ENCODE measurements at regions not wholly inside any gene's neighbourhood (a gene's known extent, or its start where the extent isn't known, plus 50 kb on each side); places are given as distances from the start of the nearest gene placed in this dataset.
"Not testable (repeated sequence)": the region's sequence is repeated elsewhere in the genome, so short reads cannot be mapped to it uniquely, and the experiment has no call there.

DNA sequence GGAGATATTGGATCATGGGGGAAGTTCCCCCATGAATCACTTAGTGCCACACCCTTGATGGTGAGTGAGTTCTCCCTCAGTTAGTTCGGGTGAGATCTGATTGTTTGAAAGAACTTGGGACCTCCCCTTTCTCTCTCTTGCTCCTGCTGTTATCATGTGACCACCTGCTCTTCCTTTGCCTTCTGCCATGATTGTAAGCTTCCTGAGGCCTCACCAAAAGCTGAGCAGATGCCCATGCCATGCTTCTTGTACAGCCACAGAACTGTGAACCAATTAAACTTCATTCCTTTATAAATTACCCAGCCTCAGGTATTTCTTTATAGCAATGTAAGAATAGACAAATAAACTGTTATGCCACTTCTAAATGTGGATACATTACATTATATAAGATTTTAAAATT is 686.7 kb upstream of the MARCKS start:
- no peak for DNase-seq

DNA sequence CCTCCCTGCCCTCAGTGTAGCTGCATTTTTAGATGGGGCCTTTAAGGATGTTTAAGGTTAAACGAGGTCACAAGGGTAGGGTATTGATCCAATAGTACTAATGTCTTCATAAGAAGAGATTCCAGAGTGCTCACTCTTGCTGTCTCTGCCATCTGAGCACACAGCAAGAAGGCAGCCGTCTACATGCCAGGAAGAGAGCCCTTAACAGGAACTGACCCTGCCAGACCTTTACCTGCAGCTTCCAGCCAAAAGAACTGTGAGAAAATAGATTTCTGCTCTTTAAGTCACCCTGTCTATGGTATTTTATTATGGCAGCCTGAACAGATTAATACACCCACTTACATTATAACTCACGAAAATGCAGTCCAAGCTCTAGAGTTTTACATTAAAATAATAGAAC is 685.3 kb upstream of the MARCKS start:
- no peak for DNase-seq

DNA sequence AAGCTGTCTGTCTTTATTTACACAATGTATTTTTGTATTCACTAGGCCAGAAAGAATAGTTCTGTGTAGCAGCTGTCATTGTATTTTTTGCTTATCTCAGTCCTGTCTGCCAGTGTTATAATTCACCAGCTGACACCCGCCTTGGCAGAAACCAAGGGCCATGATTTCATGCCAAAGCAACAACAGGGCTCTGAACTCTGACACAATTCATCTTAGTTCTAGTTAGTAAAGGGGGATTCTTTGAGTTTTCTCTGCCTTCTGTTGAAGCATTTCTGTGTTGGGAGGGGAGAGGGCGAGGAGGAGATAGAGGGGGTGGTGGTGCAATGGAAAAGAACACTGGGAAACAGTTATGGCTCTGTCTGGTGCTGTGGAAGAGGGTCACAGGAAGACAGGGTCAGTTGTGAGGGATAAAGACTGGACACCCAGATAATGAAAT is 684.6 kb upstream of the MARCKS start:
- no peak for DNase-seq

DNA sequence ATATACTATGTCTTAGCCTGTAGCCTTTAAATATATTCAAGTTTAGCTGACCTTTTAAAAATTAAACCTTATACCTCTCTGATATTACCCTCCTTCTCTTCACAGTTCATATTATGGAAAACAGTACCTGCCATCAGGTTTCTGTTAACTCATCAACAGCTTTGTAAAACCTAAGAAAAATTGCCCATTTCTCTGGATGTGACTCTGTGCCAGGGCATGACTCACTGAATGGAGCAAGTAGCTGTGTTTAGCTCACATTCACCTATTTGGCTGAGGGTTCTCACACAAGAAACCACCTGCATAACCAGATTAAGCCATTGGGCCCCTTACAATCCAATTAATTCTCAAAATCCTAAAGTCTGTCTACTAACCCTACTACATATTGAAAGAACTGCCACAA is 678.8 kb upstream of the MARCKS start:
- no peak for DNase-seq

DNA sequence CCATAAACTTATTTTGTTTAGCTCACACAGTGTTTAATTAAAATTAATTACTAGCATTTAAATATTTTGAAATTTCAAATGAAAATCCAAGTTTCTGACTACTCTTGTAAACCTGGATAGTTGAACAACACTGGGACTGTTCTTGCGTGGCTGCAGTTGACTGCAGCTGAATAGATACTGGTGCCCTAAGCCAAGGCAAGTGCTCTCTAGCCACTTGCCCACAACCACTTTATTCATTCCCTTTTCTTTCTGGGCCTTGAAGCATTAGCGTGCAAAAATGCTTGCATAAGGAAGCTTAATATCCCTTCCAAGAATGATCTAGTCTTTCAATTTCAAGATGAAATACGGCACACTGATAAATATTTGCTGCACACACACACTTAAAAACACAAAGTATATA is 676.0 kb upstream of the MARCKS start:
- DNase-seq: no peak

DNA sequence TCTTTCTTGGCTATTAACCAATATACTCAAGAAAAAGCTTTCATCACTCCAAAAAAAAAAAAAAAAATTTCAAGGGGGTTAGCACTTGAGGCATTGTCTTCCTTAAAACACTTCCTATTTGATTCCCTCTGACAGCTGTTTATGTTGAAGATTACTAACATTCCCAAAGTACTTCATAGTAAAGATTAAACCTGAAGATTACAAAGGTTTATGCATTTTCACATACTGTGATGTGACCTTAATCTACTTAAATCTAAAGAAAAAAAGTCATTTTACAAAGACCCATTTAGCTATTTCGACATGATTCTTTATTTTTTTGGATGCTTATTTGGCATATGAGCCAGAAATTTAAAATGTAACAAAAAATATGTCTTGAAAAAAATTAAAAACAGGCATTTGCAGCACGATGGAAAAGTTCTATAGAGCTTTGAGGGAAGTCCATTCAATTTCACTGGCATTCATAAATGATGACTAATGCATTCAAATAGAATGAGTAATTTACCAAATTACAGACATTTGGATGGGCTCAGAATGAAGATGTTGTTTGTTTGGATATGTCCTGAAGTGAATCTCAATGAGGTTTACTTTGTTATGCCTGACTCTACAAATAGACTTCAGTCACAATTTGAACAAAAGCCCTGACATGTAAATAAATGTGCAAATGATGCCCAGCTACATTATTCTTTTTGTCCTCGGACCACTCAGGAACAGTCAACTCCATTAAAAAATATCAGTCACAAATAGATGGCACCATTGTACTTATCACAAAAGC is 674.6 kb upstream of the MARCKS start:
- peak; percentile 88 for DNase-seq

DNA sequence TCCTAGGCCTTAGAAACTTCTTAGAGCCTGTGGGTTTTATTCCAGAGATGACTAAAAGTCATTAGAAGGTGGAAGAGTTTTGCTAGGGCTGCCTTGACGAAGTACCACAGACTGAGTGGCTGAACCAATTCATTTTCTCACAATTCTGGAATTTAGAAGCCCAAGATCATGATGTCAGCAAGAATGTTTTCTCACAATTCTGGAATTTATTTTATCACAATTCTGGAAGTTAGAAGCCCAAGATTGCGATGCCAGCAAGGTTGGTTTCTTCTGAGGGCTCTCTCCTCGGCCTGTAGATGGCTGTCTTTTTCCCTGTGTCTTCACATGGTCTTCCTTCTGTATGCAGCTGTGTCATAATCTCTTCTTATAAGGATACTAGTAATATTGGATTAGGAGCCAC is 672.9 kb upstream of the MARCKS start:
- peak; percentile 72 for DNase-seq

DNA sequence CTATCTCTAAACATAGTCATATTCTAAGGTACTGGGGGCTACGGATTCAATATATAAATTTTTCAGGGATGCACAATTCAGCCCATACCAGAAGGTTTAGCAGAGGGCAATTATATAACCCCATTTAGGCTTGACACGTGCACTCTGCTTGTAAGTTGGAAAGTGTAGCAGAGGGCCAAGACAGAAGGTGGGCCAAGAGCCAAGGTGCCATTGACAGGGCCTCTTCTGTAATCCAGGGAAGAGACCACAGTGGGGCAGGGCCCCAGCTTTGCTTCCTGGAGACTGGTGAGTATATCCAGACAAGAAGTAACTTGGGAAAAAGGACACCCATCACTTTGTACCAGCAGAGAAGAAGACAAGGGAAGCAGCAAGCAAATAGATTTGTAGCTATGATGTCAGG is 672.4 kb upstream of the MARCKS start:
- DNase-seq: no peak

DNA sequence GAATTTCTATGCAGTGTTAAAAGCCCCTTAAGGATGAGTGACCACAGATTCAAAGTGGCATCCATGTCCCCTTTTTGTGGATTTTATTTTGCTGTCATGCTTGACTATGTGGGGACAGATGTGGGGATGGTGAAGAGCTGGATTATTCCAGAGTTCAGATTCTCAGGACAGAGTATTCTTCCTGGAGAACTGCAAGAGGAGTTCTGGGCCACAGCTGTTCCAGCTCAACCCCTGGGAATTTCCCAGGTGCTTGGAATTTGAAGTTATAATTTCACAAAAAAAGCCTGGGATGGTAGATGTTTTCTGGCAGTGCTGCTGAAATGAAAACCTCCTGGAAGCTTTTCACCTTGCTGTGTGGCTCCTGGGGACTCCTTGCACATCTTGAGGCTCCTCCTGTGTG is 671.8 kb upstream of the MARCKS start:
- DNase-seq: no peak

DNA sequence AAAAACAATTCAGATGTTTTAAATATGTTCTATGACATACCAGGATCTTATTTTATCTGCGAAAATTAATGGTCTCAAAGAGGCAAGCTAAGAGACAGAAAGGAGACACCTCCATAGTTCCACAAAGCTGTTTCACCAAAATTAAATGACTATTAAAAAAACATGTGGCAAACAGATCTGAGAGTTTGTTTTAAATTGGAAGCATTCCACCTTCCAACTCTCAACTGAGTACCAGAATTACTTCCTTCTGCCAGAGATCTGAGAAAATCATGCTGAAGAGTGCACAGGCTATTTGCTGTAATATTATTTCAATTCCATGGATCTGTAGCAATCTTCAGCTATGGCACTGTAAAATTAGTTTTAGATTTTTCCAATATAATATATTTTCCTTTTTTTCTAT is 669.5 kb upstream of the MARCKS start:
- DNase-seq: no peak

DNA sequence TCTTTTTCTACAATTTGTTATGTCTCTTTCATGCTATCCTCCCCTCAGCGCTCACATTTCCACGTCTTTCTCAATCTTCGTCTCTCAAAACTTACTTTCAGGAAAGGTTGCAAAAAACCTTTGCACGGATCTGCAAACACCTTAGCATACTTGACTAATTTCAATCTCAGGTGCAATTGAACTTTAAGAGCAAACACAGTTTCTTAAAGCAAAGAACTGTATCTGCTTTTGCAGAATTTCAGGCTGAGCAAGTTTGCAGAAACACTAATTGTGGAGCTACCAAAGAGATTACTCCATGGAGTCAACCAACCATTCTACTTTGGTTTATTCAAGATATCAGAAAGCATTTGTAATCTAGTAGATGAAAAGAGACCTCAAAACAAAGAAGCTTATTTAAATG is 668.2 kb upstream of the MARCKS start:
- DNase-seq: no peak

DNA sequence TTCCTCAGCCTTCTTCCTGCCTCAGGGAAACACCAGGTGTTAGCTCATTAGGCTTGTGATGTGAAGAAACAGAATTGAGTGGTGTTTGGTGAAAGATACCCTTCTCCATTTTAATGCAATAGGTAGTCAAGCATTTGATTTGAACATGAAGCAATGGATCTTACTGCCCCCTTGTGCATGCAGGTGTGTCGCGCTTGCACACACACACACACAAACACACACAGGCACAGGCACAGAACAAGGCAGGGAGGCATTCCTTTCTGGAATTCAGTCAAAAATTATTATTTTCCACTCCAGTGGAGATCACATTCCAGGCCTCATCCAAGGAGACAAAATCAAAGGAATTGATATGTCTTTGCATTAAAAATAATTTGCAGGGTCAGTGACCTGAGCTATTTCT is 667.0 kb upstream of the MARCKS start:
- DNase-seq: no peak

DNA sequence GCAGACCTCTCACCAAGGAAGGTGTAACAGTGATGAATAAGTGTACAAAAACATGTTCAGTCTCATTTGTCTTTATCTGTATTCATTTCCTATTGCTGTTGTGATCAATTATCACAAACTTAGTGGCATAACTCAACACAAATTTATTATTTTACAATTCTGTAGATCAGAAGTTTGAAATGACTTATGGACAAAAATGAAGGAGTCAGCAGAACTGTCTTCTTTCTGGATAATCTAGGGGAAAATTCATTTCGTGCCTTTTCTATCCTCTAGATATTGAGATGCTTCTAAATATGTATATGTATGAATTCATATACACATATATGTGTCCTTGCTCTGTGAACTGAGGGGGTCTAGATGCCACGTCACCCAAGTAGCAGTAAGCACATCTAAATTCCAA is 663.1 kb upstream of the MARCKS start:
- DNase-seq: no peak

DNA sequence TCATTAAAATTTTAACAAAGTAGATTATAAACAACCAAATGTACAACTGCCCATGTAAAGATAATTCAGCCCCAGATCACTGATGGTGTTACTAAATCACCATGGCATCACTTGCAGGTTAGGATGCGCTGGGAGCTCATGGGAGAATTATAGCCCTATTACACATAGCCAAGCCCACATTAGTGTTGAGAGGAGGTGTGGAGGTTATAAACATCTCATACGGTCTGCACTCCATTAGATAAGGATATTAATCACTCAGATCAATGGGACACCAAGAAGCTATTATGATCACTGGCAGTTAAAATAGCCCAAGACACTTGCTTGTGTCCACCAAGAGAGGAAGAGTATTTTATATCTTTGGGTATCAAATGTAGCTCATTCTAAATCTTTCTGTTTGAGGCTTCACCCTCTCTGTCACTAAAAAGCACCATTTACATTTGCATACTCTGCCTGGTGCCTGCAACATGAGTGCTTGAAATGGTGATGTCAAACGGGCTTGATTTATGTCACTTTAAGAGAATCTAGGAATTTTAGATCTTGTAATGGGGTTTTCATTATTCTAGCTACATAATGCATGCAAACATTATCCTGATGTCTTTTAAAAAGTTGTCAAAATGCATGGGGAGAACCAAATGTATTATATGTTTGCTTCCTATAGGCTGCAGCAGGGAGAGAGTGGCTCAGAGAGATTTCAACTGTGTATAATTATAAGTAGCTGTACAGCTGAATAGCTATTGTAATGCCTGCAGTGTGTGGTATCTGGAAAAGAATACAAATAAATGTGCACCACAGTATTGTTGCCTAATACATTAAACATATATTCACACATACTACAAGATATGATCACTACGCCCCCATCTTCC is 654.1 kb upstream of the MARCKS start:
- no peak for DNase-seq

DNA sequence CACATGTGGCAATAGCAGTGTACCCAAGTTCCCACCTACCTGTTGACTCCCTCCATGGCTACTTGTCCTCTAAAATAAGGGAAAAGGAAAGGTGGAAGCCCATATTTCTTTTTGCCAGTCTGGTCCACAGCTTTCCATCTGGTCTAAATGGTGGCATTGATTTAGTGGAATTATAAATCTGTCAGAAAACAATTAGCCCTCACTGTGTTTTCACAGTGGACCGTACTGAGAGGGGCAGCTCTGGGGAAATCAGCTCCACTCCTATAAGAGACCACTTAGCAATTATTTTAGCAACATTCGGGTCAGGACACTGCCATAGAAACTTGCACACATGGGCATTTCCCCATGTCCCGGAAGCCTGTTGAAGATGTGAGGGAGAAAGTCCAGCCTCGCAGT is 653.4 kb upstream of the MARCKS start:
- no peak for DNase-seq

DNA sequence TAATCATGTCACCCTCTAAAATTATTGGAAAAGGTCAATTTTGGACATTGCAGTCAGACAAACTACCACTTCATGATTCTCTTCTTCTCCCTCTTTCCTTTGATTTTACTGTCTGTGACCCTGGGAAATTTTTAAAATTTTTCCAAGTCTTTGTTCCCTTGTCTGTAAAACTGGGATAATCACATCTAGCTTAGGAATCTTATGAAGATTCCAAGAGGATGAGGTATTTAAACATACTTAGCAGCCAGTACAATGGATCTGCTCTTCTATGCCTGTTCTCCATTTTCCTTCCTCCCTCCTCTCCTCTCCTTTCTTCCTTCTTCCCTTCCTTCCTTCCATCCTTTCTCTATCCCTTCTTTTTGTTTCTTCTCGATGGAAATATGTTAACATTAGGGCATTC is 651.6 kb upstream of the MARCKS start:
- DNase-seq: no peak

DNA sequence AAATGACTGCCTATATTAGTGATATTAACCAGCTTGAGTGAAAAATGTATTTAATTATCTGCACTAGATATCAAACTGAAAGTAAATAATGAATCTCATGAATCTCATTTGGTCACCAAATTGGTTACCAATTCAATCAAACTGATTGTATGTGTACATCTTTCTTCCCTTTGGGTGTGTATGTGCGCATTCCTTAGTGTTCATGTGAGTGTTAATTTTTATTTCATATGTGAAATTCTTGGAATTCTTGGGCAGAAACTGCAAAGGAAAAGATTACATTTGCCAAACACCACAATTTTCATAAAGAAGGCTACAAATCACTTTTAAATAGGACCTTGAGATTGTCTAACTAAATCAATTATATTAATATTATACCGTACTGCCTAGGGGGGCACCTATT is 648.4 kb upstream of the MARCKS start:
- DNase-seq: no peak

DNA sequence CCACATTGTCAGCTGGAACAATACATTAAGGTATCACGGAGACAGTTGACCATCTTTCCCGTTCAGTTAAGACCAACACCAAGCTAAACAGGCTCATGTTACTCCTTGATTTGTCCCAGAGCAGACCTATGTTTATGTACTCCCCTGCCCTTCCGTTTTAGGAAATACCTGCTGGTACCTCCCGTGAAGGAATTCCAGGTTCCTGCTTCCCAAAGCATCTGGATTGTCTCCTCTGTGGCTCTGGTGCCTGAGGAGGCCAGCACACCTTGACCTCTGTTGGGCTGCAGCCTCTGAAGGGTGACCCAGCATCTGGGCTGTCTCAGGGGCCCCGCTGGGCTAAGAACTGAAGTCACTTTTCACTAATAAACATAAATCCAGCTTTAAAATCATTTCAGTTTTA is 647.8 kb upstream of the MARCKS start:
- DNase-seq: no peak

DNA sequence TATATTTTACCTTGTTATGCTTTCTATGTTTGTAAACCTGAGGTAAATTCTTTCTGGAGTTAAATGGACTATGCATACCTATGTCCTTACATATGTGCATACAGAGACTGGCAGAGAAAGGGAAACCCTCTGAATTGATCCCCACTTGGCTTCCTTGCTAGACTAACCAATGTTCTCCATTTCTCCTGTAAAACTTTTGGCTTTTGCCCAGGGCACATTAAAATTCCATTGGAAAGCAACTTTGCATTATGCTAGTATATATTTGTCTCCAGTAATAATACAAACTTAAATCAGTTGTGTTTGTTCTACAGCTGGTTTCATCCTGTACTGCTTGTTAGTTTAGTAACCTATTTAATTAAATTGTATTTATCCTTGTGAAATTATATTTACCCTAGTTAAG is 646.0 kb upstream of the MARCKS start:
- no peak for DNase-seq

DNA sequence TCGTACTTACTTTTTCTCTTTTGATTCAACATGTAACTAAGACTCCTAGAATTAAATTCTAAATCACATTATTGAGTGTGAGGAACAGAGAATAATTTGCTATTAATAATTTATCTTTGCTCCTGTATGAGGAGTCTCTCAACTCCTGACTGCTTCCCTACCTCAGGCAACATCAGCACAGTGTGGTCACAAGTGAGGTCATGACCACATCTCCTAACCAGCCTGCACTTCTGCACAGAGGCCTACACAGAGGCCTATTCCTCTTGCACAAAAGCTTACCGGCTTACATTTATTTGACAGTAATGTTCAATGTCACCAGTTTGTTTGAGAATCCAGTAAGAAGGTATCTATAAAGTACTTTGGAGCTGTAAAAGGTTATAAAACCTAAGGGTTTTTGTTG is 637.4 kb upstream of the MARCKS start:
- no peak for DNase-seq

DNA sequence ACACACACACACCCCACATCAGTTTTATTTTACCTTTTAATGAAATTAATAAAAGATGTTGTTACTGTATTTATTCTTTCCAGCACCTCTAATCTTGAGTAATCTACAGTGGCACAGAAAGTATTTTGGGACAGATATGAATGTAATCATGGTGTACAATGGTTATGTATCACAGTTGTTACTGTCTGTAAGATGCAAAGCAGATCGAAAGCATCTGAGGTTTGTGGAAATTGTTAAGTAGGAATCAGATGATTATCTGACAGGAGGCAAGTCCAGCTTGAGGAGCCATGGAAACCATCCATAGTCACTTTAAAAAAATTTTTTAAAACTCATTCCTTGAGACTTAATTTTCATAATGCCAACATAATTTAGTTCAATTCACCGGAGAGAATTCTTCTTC is 636.3 kb upstream of the MARCKS start:
- DNase-seq: no peak

DNA sequence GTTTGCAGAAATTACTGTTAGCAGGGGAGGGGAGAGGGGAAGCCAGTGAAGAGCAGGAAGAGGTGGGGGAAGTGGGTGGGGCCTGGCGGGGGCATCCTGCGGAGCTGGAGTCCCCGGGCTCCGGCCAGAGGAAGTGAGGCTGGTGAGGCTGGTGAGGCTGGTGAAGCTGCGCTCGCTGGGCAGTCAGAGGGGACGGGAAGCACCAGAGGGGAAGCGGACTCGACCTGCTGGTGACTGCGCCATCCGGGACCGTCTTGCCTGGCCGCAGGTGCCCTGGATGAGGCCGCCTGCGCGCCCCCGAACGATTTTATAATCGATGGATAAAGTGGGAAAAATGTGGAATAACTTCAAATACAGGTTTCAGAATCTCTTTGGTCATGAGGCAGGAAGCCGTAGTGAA is 635.3 kb upstream of the MARCKS start:
- no peak for DNase-seq

DNA sequence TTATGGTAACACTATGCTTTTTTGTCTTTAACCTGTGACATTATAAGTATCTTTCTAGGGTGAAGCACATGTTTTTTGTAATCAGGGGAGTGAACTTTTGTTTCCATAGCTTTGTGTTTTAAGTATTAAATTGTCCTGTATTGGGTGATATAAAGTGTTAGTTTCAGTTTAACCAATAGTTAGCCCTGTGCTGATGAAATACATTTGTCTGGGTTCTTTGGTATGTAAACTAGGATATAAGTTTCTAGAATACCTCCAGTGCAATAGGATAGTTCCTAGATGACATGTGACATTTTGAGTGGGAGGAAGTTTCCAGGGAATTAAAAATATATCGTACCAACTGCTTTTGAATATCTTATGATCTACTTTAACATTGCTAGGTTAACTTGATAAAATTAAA is 611.0 kb upstream of the MARCKS start:
- no peak for DNase-seq

DNA sequence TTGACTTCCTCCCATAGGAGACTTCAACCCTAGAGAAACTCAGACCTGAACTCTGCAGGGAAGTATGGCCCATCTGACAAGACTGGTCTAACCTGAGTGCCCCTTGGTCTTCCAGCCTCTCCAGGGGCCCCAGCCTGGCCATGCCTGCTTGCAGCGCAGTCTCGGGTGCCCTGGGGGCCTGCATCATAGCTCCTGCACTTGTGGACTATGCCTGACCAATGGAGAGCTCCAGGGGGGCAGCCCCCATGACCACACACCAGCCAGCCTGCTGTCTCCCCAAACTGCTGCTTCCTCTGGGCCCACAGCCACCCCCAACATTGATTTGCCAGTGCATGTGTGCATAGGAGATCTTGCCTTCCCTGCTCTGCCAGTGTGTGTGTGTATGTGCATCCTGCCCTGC is 608.6 kb upstream of the MARCKS start:
- no peak for DNase-seq

DNA sequence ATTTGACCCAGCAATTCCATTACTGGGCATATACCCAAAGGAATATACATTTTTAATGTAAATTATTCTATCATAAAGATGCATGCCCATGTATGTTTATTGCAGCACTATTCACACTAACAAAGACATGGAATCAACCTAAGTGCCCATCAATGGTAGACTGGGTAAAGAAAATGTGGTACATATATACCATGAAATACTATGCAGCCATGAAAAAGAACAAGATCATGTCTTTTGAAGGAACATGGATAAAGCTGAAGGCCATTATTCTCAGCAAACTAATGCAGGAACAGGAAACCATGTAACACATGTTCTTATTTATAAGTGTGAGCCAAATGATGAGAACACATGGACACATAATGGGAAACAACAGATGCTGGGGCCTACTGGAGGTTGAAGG is 603.0 kb upstream of the MARCKS start:
- not testable (repeated sequence) for DNase-seq

All from HCEC 1CT (cell line).